ENCODE measurements at regions not wholly inside any gene's neighbourhood (a gene's known extent, or its start where the extent isn't known, plus 50 kb on each side); places are given as distances from the start of the nearest gene placed in this dataset.

- CTCF ChIA-PET: interaction anchor here (1.1 kb wide), 1 partner anchor 13 kb away, joined by 5 read pairs; no protein-coding TSS in a partner anchor
- POLR2A ChIA-PET: interaction anchor here (0.5 kb wide), 1 partner anchor 1754 kb away, joined by 4 read pairs; no protein-coding TSS in a partner anchor
Observed at GRCh38 chr5:115349001-115349817, 52.8 kb upstream of the CCDC112 start.

- CTCF ChIA-PET: no interaction called here
- POLR2A ChIA-PET: no interaction called here
Observed at GRCh38 chr5:115348175-115348574, 51.7 kb upstream of the CCDC112 start.

Measured in activated CD8-positive, alpha-beta memory T cell treated with anti-CD3 and anti-CD28 coated beads for 36 hours (primary cell).